CD14-positive monocyte (primary cell): ENCODE measurements at regions not wholly inside any gene's neighbourhood (a gene's known extent, or its start where the extent isn't known, plus 50 kb on each side); places are given as distances from the start of the nearest gene placed in this dataset.

ENCODE experiments used
- DNase-seq, 3 donors: peaks; one replicate each; pipeline ENCODE4 v3.0.0-alpha.2; 2011 to 2022
- H2AFZ ChIP-seq: 2 replicates; pipeline ENCODE4 v1.6.0; 2012; ENCODE audit warnings: mild to moderate bottlenecking, low read depth, low read length, inconsistent platforms; ENCODE audit not compliant: insufficient read depth, poor library complexity, severe bottlenecking
- H3K27ac ChIP-seq, 2 donors: 1 replicate in 1 of 2; 2 replicates in 1 of 2; pipeline ENCODE4 v1.5.1; 2012 to 2013; ENCODE audit warnings: low read length in 2 of 2, control low read depth in 1 of 2, inconsistent platforms in 1 of 2, low read depth in 1 of 2, mild to moderate bottlenecking in 1 of 2
- H3K27me3 ChIP-seq, 2 donors: one replicate each; pipeline versions ENCODE4 v1.6.0 to v1.6.1; 2011 to 2013; ENCODE audit warnings: low read length in 2 of 2; ENCODE audit not compliant: control insufficient read depth in 2 of 2, insufficient read depth in 2 of 2
- H3K36me3 ChIP-seq, 2 donors: replicated peaks in 1 of 2; 1 replicate in 1 of 2; 2 replicates in 1 of 2; pipeline versions ENCODE4 v1.5.1 to v1.6.1; 2012 to 2013; ENCODE audit warnings: low read length in 2 of 2, control low read depth in 1 of 2, inconsistent platforms in 1 of 2, mild to moderate bottlenecking in 1 of 2; ENCODE audit not compliant: insufficient read depth in 2 of 2, control insufficient read depth in 1 of 2
- H3K4me1 ChIP-seq, 2 donors: 1 replicate in 1 of 2; 2 replicates in 1 of 2; pipeline versions ENCODE4 v1.5.1 to v1.6.1; 2012 to 2013; ENCODE audit warnings: low read length in 2 of 2, control low read depth in 1 of 2, inconsistent platforms in 1 of 2, mild to moderate bottlenecking in 1 of 2, moderate library complexity in 1 of 2; ENCODE audit not compliant: insufficient read depth in 2 of 2, control insufficient read depth in 1 of 2
- H3K4me2 ChIP-seq: replicated peaks from 2 replicates; pipeline ENCODE3; 2012; ENCODE audit warnings: low read length, moderate library complexity, mild to moderate bottlenecking; ENCODE audit not compliant: poor library complexity, severe bottlenecking; ENCODE audit errors: extremely low read depth
- H3K4me3 ChIP-seq, 3 experiments: fragments of 200-600 bp in 1 of 3; sonication (generic) in 1 of 3; replicated peaks in 1 of 3; 1 replicate in 2 of 3; 2 replicates in 1 of 3; pipeline ENCODE4 v1.5.1; 2011 to 2013; ENCODE audit warnings: low read length in 3 of 3, mild to moderate bottlenecking in 3 of 3, control low read depth in 2 of 3, low read depth in 2 of 3, inconsistent platforms in 1 of 3, moderate library complexity in 1 of 3
- H3K79me2 ChIP-seq: 2 replicates; pipeline ENCODE4 v1.6.0; 2012; ENCODE audit warnings: mild to moderate bottlenecking, control low read depth, inconsistent platforms, low read length, moderate library complexity; ENCODE audit not compliant: insufficient read depth
- H3K9ac ChIP-seq: 2 replicates; pipeline ENCODE4 v1.6.0; 2017; ENCODE audit warnings: low read length, mild to moderate bottlenecking; ENCODE audit not compliant: insufficient read depth, poor library complexity, severe bottlenecking
- H3K9me3 ChIP-seq, 2 donors: replicated peaks in 1 of 2; 1 replicate in 1 of 2; 2 replicates in 1 of 2; pipeline versions ENCODE4 v1.5.1 to v1.6.1; 2012 to 2013; ENCODE audit warnings: low read length in 2 of 2, control low read depth in 1 of 2; ENCODE audit not compliant: control insufficient read depth in 1 of 2, insufficient read depth in 1 of 2
- H4K20me1 ChIP-seq: 2 replicates; pipeline ENCODE4 v1.6.0; 2012; ENCODE audit warnings: mild to moderate bottlenecking, low read length, control low read depth, moderate library complexity; ENCODE audit not compliant: insufficient read depth
- H3K27ac Mint-ChIP-seq, 7 donors: one replicate each; pipeline ENCODE4 v1.8.0; 2020; ENCODE audit warnings: mild to moderate bottlenecking in 7 of 7, mixed read lengths in 7 of 7, moderate library complexity in 6 of 7, inconsistent platforms in 2 of 7
- H3K27me3 Mint-ChIP-seq, 3 donors: one replicate each; pipeline ENCODE4 v1.8.0; 2021 to 2022; ENCODE audit warnings: low read depth in 3 of 3, mild to moderate bottlenecking in 3 of 3, mixed read lengths in 3 of 3, moderate library complexity in 3 of 3, inconsistent platforms in 1 of 3
- H3K36me3 Mint-ChIP-seq, 2 donors: one replicate each; pipeline ENCODE4 v1.8.0; 2020; ENCODE audit warnings: mixed read lengths in 2 of 2, inconsistent platforms in 1 of 2, mild to moderate bottlenecking in 1 of 2
- H3K4me1 Mint-ChIP-seq: one replicate; pipeline ENCODE4 v1.8.0; 2020; ENCODE audit warnings: mild to moderate bottlenecking, mixed read lengths
- H3K4me3 Mint-ChIP-seq, 2 donors: one replicate each; pipeline ENCODE4 v1.8.0; 2020; ENCODE audit warnings: mild to moderate bottlenecking in 2 of 2, mixed read lengths in 2 of 2, moderate library complexity in 1 of 2
- H3K9me3 Mint-ChIP-seq, 7 donors: one replicate each; pipeline ENCODE4 v1.8.0; 2020 to 2022; ENCODE audit warnings: mixed read lengths in 7 of 7, mild to moderate bottlenecking in 6 of 7, moderate library complexity in 6 of 7, inconsistent platforms in 2 of 7
- CTCF ChIP-seq: fragments of 200-600 bp; IDR thresholded peaks from one replicate; pipeline ENCODE4 v1.8.0; 2022; ENCODE audit warnings: antibody characterized with exemption, mild to moderate bottlenecking
- WGBS: methylation state at CpG from one replicate; pipeline ENCODE4 v1.1.5; 2013; ENCODE audit warnings: missing lambda C conversion rate; ENCODE audit not compliant: insufficient coverage; 5-methylcytosine and 5-hydroxymethylcytosine counted together
- intact Hi-C, 2 donors: fragments of 100-400 bp; cut with micrococcal nuclease; formaldehyde crosslinking; loops; one replicate each; pipeline versions ENCODE4 v1.15.0 to v1.15.1; 2023

GRCh38 chr10:10118131-10118530 lies 899.5 kb upstream of the CELF2 start:
- TF ChIP-seq CTCF = no peak
- Histone ChIP-seq H3K4me3 (no peak overlapping the region), H3K27ac (no peak overlapping the region), H3K79me2 (no peaks in the 10 kb centered on the region), H2AFZ (no peak overlapping the region), H3K4me1 (no peaks in the 10 kb centered on the region), H3K9ac (no peak overlapping the region), H3K9me3 (peaks cover 0 to 3% of the 10 kb centered on the region in 2 donors), H3K4me2 (no peak overlapping the region), H3K36me3 (no peaks in the 10 kb centered on the region), H3K27me3 (no peaks in the 10 kb centered on the region), H4K20me1 (no peaks in the 10 kb centered on the region)
- Mint-ChIP-seq H3K9me3 (peaks cover 0 to 8% (median 3%) of the 10 kb centered on the region in 7 donors), H3K36me3 (no peaks in the 10 kb centered on the region), H3K27ac (no peak overlapping the region), H3K27me3 (no peaks in the 10 kb centered on the region), H3K4me3 (no peak overlapping the region), H3K4me1 (no peaks in the 10 kb centered on the region)
- intact Hi-C loops = no loop called here
- DNase-seq = no peak
- WGBS = no CpG with 5 or more reads among the region's 1 CpG

DNA sequence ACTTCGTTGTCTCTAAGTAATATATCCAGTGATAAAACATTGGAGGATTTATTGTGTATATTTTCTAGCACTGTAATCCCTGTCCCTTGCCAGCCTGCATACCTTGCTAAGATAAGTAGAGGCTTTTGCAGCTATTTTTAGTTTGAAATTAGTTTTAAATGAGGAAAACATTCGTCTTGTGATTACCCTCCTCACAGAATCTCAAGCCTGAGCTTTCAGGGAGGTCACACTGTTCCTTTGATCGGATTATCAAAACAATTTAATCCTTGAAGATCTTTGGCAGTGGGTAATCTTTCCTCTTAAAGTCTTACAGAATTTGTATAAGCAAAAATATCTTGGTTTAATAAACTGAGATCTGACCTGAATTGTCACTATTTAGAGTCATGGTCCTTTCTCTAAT lies 897.0 kb upstream of the CELF2 start:
- H3K4me2 ChIP-seq = no peak overlapping the region
- peaks cover 0 to 12% of the 10 kb centered on the region in 2 donors for H3K9me3 ChIP-seq
- H3K4me1 ChIP-seq = no peaks in the 10 kb centered on the region
- no peak for TF ChIP-seq CTCF
- H3K79me2 ChIP-seq = no peaks in the 10 kb centered on the region
- Mint-ChIP-seq H3K4me3 (no peak overlapping the region), H3K36me3 (no peaks in the 10 kb centered on the region), H3K4me1 (no peaks in the 10 kb centered on the region), H3K27me3 (no peaks in the 10 kb centered on the region), H3K9me3 (peaks cover 2 to 14% (median 10%) of the 10 kb centered on the region in 7 donors), H3K27ac (no peak overlapping the region)
- H3K27ac ChIP-seq = no peak overlapping the region
- DNase-seq = no peak
- no peaks in the 10 kb centered on the region for H3K27me3 ChIP-seq
- no CpG with 5 or more reads among the region's 3 CpGs for WGBS
- no peaks in the 10 kb centered on the region for H4K20me1 ChIP-seq
- intact Hi-C loops = no loop called here
- H3K4me3 ChIP-seq = no peak overlapping the region
- H3K9ac ChIP-seq = no peak overlapping the region
- no peak overlapping the region for H2AFZ ChIP-seq
- no peaks in the 10 kb centered on the region for H3K36me3 ChIP-seq
